ENCODE measurements at regions not wholly inside any gene's neighbourhood (a gene's known extent, or its start where the extent isn't known, plus 50 kb on each side); places are given as distances from the start of the nearest gene placed in this dataset.

DNA sequence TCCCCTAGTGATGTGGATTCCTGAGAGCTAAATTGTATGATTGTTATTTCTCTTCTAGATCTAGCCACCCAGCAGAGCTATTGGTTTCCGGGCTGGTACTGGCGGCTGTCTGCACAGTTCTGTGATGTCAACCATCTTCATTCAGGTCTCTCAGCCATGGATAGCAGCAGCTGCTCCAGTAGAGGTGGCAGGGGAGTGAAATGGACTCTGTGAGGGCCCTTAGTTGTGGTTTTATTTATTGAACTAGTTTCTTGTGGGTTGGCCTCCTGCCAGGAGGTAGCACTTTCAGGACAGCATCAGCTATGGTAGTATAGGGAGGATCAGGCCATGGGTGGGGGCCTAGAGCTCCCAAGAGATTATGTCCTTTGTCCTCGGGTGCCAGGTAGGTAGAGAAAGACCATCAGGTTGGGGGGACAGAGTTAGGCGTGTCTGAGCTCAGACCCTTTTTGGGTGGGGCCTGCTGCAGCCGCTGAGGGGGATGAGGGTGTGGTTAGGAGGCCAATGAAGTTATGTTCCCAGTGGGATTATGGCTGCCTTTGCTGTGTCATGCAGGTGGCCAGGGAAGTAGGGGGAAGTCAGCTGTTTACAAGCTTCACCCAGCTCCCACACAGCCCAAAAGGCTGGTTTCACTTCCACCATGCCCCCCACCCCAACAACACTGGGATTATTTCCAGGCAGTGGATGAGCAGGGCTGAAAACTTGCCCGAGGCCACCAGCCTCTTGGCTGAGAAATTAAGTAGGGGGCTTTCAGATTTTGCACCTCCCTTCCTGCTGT, 55.1 kb upstream of the RGS4 start:
- DNase-seq: no peak

DNA sequence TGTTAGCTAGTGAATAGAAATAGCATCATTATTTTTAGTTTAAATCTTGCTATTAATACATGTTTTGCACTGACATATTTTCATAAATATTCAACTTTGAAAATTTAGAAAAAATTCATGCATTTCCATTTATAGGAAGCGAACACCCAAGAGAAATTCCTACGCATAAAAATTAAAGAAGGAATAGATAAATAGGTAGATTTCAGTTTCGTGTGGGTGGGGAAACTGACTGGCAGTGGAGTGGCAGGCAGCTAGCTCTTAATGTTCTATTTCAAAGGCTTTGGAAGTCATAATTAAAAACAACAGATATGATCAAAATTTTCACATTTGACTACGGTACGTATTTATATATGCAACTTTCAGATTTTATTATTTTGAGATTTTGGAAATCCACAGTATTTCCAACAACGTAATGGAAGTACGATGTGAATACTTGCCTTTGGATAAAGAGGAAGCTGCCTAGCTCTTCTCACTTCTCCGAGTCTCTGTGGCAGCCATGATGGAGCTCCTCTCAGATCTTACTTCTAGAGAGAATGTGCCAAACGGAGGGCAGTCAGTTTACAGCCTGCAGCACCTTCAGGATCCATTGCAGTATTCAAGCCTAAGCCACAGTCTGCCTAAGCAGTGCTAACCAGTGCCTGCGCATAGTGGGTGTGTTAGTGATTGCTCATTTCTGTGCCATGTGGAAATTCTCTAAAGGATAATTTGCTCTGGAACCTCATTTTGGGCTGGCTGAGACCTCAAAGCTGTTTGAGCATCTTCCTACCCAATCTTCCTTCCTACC, 62.9 kb upstream of the RGS4 start:
- DNase-seq: no peak

DNA sequence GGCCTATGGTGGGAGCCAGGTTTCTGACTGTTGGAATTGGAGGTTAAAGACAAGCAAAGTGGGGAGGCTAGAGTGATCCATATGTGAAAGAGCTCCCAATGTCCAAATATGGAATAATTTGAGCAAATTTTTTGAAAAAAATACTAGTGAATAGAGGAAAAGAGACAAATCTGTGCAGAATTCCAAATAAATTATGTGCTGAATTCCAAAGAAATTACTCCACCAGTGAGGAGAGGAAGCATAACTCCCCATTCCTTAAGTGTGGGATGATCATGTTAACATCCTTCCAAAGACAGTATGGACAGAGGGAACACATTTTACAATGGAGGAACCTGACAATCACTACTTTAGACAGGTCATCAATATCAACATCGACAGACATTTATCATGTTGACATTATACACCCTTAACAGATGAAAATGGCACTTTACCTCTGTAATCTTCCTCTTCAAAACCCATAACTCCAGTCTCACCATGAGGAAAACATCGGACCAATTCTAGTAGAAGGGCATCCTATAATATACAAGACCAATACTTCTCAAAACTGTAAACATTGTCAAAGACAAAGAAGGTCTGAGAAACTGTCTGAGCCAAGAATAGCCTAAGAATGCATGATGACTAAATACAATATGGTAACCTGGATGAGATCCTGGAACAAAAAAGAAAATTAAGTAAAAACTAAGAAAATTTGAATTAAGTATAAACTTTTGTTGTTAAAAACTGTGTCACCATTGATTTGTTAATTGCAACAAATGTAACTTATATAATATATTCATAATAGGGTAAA, 71.5 kb upstream of the RGS4 start:
- no peak for DNase-seq

DNA sequence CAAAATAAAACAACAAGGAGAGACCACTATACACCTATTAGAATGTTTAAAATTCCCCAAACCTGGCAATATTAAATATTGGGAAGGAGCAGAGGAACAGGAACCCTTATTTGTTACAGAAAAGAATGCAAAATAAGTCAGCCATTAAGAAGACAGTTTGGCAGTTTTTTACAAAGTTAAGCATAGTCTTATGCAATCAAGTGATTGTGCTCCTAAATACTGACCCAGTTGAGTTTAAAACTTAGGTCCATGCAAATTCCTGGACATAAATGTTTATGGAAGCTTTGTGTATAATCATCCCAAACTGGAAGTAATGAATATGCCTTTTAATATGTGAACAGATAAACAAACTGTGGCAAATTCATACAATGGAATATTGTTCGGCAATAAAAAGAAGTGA, 72.9 kb upstream of the RGS4 start:
- no peak for DNase-seq

DNA sequence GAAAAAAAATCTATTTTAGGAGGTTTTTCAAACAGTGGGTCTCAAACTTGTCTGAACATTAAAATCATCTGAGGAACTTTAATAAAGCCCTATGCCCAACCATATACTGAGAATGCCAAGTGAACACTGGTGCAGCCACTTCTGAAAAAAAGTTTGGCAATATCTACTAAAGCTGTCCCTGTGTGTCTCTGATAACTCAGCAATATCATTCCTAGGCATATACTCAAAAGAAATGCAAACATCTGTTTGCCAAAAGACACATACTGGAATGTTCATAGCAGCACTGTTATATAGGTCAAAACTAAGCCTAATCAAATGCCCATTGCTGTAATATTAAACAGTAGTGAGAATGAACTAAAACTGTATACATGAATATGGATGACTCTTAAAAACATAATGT, 74.2 kb upstream of the RGS4 start:
- no peak for DNase-seq

DNA sequence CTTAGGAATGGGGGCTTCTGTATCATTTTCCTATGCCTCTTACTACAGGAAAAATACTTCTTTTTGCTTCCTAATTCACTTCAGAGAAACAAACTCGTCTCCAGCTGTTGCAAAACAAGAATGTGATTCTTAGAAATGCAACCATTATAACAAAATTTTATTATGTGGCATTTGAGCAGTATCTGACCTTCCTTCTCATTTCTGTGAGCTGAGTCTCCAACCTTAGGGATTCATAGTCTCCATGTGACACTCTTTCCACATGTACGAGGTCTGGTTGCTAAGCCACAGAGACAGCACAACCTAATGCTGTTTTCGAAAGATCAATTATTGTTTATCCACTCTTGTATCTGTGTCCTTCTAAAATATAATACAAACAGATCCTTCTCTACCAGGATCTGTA, 75.3 kb upstream of the RGS4 start:
- DNase-seq: no peak

DNA sequence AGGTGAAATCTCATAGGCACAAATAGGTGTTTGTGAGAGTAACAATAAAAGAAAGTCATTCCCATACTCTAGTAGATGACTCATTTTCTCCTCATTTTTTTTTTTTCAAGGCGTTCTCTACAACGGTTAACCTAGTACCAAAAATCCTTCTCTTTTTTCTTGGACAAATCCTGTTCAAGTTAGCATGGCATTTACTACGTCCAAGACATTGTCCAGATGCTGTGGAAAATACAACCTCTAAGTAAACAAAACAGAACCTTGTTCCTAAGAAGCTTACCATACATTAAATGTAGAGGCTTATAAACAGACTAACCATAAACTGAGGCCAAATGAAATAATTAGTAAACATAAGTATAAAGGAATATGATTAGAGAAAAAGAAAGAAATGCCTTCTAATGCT, 76.2 kb upstream of the RGS4 start:
- no peak for DNase-seq

DNA sequence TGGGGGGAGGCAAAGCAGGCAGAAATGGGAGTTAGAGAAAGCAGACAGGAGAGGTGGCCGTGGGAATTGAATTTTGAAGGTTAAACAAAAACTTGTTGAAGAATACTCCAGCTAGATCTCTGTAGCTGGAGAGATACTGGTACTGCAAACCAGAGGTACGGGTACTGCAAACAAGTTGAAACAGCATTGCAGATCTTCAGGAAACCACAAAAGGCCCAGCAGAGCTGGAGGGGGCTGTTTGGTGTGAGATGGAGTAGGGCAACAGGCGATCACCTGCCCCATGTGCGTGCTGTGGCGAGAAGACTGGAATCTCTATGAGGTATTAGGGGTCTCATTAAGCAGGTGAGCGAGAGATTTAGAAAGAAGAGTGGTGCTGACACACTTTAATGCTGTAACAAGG, 77.7 kb upstream of the RGS4 start:
- no peak for DNase-seq

DNA sequence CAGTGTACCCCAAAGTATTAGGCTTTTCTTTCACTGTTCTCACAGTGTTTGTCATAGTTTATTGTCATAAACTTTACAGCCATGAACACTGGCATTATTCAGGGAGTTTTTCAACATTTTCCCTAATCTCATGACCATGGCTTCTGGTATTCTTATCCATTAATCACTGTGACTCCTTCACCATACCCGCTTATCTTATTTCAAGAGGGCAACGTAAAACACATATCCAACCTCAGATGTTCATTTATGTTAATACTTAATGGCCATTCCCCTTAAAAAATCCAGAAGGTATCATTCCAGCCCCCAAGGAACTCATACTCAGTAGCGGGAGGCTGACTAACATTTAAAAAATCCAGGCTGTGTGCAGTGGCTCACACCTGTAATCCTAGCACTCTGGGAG, 78.5 kb upstream of the RGS4 start:
- DNase-seq: no peak

DNA sequence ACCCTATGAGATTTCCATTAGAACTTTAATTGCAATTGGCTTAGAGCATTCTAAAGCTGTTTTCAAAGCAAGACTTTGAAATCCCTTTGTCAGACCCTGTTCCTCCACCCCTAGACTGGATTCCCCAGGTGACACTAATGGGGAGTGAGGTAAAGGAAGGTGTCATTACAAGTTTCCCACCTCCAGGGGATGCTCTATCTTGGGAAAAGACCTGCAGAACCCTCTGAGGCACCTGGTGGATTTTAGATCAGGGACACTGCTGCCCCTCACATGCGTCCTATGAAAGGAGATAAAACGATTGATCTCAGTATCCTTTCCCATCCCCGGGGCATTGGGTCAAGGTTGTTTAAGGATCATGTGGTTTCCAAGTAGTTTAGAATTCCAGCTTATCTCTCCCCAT, 80.3 kb upstream of the RGS4 start:
- DNase-seq: no peak

DNA sequence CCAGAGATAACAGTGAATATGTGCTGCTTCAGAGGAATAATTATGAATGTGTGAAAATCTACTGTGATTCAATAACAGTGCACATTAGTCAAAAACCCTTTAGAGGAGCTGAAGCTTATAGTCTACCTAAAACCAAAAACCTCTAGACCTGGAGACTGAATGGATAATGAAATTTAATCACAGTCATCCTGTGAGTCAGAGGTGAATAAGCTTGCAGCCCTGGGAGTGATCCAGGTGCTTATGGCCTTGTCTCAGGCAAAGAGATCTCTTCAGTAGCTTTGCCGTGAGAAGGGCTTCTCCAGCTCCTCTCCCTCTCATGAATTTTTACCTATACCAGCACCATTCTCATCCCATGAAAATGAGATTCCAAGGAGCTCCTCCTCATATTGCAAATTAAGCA, 81.3 kb upstream of the RGS4 start:
- no peak for DNase-seq

DNA sequence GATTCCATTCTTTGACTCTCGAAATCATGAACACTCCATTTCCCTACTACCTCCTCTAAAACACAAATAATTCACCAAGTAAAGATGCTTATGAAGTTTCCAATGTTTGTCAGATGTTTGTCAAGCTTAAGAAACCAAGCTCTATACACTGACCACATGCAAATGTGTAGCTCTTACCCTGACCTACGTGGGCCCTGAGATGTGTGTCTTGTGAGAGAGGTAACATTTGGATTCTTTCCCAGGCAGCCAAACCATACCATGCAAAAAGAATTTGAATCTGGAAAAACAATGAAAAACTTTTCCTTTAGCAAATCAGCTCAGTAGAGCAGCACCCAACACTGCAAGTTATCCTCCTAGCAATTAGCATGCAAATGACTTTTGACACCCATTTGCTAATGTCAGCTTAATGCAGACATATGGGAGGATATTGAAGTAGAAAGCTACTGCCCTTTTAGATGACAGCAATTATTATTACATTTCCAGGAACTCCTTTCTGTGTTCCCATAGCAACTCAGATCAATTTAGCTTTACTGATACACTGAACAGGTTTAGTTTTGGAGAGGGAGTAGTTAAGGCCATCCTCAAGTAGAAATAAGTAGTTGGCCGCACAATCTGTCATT, 83.2 kb upstream of the RGS4 start:
- DNase-seq: no peak

DNA sequence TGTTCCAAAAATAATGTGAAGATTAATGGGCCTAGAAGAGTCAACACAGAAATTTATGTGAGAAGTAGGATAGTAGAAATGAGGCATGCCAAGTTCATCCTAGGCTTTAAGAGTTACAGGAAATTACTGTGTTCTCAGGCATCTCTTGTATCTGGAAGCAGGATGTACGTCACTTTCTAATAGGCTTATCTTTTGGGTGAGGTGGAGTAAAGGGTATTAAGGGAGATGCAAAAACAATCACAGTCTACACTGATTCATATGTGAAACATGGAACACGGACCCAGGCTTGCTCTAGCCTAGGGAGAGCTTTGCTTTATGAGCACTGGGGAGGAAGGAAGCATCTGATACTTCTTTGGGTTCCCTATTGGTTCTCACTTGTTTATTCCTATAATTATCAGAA, 84.5 kb upstream of the RGS4 start:
- no peak for DNase-seq

DNA sequence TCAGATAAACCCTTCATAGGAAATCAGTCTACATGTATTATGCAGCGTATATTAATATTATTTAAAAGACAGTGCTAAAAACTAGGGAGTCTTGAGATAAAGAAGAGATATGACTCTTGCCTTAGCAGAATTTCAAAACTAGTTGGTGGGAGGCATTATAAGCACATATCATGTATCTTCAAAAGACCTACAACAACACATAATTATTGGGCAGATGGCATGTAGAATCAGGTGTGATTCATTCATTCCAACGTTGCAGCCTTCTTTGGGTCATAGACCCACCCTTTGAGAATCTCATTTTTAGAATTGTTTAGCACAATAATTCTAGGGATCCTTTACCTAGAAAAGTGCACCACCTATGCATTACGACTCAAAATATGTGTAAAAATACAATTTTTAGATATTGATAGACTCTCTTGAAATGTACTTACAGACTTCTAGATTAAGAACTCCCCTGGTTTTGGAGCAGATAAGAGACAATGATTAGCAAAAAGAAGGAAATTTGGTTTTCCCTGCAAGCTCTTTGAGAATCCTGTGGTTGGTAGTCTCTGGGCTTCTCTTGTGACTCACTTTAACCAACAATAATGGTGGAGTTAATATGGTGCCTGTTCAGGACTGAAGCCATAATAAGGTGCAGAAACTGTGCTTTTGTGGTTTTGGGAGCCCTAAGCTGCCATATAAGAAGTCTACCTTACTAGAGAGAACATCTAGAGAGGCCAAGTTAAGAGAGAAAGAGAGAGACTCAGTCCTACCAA, 85.3 kb upstream of the RGS4 start:
- no peak for DNase-seq

DNA sequence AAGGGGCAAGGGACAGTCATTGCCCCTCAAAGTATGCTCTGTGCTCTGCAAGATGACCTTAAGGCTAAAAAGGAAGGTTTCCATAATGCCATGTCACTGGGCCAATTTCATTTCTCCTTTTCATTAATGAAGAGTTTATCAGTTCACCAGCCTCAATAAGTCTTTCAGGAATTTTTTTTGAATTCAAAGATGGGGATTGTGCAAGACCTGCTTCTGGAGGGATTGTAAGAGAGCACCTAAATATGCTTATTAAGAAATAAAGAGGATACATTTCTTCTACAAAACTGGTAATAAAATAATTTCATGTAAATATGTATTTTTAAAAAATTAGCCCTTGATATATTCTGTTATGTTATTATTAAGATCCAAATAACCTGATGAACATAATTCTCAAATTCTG, 86.8 kb upstream of the RGS4 start:
- DNase-seq: no peak

DNA sequence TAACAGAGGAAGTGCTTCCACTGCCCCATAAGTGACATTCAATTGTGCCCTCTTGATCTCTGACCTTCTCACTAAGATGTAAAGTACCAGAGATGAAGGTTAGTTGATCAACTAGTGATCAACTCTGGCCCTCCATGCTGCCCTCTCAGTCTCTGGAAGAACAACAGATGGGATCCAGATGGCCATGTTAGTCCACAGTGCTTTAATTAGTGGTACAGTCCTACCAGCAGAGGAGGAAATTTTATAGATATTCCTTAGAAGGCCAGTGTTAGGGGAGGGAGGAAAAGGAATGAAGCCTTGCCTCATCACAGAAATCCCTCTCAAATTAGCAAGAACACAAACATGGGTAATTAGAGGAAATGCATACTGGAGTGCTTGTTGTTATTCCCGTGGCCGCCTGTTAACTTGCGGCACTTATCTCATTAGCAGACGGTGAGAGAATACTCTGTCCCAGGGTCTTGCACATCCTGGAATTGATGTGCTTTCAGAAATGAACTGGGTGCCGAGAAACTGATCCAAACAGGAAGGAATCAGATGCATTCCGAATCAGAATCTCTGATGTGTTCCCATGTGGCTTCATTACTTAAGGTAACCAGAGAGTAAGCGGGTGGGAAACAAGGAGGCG, 91.1 kb upstream of the RGS4 start:
- peak; percentile 75 to 87 for DNase-seq

DNA sequence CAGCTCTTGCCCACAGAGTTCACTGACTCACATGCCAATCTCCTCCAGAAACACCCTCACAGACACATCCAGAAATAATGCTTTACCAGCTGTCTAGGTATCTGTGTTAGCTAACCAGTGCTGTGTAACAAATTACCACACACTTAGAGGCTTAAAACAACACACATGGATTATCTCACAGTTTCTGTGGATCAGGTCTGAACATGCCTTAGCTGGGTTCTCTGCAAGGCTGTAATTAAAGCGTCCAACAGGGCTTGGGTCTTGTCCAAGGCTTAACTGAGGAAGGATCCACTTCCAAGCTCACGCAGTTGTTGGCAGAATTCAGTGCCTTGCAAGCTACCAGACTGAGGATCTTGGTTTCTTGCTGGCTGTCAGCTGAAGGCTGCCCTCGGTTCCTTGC, 92.5 kb upstream of the RGS4 start:
- peak; percentile 92 to 97 for DNase-seq

DNA sequence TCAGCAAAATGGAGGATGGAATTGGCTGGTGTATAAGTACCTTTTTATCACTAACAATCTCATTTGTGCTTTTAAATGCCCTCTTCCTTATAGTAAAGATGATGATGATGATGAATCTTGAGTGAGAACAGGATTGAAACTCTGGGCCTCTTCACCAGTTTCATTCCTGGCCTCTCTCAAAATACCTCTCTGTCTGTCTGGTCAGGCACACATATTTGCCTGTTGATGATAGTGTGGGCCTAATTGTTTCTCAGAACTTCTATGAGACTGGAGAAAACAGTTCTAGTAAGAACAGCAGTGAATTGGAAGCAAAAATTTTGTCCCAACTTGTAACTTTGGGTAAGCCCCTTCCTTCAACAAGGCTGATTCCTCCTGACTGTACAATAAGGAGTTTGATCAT, 94.4 kb upstream of the RGS4 start:
- no peak for DNase-seq

DNA sequence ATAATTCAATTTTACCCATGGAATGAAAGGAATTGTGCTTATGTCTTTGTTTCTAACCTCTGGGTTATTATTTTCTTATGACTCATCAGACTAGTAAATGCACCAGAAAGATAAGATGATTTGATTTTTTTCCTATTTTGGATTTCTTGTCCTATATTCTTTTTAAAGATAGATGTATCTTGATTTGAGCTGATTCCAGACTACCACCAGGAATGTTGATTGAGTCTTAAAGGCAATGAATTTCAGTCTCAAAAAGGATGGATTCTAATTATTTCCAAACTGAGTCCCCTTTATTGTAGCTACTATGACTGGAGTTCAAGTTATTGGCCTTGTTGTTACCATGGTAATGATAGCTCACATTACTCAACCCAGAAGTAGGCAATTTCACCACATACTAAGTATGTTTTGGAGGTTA, 95.8 kb upstream of the RGS4 start:
- DNase-seq: no peak

DNA sequence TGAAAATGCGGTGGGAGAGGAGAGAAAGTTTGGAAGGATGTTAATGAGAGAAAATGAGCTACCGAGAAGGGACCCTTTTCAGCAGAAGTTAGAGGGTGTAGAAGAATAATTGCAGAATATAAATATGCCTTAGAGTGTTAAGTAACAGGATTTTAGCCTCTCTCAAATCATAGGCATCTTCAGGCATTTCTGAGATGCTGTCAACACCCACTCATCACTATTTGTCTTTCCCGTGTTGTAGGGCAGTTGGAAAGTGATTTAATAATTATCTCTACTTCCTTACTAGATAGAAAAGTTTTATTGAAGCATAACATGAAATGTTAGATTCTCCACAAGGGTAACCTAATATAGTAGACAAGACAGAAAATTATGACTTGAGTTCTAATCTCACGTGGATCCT, 96.4 kb upstream of the RGS4 start:
- DNase-seq: no peak

DNA sequence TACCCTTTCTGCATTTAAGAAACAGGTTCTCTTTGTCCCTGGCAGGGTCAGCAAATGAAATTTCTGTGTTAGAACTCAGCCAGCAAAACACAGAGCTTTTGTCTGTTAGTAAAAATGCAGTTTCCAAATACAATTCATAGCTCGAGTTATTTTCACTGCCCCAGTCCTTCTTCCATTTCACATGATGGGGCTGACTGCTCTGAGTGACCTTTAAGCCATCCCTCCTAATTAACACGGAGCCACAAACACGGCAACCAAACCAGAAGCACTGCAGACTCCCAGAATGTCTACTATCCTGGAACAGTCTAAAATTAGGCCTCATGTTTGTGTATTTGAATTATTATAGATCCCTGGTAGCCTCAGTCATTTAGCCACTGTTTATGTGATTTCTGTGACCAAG, 99.1 kb upstream of the RGS4 start:
- DNase-seq: no peak

DNA sequence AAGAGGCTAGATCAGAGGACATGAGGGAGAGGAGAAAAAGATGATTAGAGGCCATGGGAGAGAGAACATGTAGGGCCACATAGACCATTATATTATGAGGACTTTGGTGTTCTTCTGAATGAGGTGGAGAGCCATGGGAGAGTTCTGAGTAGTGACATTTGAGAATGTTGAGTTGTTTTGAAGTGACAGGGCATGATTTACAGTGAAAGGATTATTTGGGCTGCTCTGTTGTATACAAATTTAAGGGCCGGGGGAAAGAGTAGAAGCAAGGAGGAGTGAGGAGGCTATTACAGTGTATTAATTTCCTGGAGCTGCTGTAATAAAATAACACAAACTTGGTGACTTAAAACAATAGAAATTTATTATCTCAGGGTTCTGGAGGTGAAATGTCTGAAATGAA, 102.5 kb upstream of the RGS4 start:
- DNase-seq: no peak
